Stimulated activated CD4-positive, alpha-beta T cell treated with anti-CD3 and anti-CD28 coated beads, Interleukin-2, amount 100 ng/mL, for 24 hours (primary cell): ENCODE measurements at regions not wholly inside any gene's neighbourhood (a gene's known extent, or its start where the extent isn't known, plus 50 kb on each side); places are given as distances from the start of the nearest gene placed in this dataset.
"Not testable (repeated sequence)": the region's sequence is repeated elsewhere in the genome, so short reads cannot be mapped to it uniquely, and the experiment has no call there.

Experiments
- DNase-seq, 2 donors: peaks; one replicate each; pipeline ENCODE4 v3.0.0-alpha.2; 2020

DNA sequence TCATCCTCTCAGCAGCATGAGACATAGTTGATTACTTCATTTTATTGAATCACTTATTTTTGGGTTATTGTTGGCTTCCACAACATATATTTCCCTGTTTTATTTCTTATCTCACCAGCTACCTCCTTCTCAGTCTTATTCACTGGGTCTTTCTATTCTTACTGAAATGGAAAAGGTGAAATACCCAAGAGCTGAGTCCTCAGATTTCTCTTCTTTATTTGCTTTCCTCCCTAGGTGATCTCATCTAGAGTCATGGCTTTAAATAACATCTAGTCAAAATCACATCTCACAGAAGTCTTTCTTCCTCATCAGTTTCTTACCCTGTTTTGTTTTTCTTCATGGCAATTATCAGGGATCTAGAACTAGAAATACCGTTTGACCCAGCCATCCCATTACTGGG, 105.0 kb upstream of the RBBP8 start:
- DNase-seq = no peak

DNA sequence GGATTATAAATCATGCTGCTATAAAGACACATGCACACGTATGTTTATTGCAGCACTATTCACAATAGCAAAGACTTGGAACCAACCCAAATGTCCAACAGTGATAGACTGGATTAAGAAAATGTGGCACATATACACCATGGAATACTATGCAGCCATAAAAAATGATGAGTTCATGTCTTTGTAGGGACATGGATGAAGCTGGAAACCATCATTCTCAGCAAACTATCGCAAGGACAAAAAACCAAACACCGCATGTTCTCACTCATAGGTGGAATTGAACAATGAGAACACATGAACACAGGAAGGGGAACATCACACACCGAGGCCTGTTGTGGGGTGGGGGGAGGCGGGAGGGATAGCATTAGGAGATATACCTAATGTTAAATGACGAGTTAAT, 104.5 kb upstream of the RBBP8 start:
- not testable (repeated sequence) for DNase-seq

DNA sequence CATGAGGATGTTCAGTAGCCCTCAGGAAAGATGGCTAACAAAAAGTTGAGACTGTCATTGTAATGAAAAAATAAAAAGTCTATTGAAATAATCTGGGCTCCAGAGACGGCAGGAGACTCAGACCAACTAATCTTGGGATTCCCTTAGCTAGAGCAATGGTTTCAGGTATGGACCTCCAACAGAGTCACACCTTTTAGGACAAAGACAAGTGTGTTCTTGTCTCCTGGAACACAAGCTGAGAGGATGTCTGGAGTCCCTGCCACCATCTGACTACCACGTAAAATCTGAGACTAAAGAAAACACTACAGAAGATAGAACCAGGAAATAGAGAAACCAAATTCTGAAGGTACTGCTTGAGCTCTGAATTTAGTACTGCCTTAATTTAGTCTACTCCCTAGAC, 103.3 kb upstream of the RBBP8 start:
- no peak for DNase-seq

DNA sequence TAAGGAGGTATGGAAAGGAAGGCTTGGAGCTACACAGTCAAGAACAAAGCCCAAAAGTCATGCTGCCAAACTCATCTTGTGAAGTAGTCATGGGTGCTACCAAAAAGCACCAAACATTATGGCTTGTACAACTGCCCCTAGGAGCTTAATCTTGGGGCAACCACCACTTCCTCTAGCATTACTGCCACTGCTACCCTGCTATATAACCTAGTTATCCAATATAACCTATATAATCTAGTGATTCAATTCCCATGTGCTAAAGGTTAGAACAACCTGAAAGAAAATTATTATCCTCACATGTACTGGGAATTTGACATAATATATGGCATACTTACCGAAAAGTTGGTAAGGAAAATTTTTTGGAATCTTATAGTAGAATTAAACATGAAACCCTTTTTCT, 102.6 kb upstream of the RBBP8 start:
- DNase-seq = no peak

DNA sequence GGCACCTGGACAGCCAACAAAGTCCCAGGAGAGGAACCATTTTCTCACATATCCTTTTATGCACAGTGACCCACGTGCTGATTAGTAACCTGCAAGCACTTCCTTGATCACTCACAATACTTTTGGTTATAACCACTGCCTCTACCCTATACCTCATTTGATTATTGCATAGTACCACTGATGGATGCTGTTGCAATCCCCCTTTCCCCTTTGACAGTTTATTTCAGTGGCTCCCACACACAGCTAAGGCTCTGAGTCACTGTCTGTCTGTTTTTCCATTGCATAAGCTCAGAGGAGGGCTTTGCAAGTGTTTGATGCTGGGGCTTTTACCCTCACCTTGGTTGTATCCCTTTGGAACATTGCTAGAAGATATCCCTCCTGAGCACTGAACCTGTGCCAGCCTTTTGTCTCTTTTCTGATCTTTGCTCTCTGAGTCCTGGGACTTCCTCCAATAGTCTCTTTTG, 101.7 kb upstream of the RBBP8 start:
- no peak for DNase-seq

DNA sequence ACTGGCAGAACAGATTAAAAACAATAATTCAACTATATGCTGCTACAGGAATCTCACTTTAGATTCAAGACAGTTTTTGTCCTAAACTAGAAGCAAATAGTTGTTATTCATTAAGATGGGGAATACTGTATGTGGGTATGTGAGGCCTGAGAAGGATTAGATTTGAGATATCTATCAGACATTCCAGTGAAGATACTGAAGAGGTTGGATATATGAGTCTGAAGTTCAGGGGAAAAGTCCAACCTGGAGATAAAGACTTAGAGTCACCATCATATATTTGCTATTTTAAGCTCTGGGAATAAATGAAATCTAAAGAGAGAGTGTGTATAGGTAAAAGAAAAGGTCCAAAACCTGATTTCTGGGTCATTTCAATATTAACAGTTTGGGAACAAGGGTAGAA, 96.2 kb upstream of the RBBP8 start:
- DNase-seq = no peak

DNA sequence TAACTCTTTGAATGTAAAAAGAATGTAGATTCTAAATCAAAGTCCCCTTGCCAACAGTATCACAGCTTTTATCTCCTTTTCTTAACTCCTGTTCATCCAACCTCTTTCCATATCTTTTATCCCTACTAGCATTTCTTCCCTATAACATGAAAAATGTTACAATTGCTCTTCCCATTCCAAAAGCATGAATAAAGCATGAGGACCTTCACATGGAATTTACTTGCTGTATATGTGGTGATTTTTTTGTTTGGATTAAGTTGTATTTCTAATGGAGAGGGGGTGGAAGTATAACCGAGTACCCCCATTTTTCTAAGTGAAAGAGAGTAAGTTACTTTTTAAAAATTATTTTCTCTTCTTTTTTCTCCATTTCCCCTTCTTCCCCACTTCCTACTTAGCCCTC, 94.9 kb upstream of the RBBP8 start:
- no peak for DNase-seq

DNA sequence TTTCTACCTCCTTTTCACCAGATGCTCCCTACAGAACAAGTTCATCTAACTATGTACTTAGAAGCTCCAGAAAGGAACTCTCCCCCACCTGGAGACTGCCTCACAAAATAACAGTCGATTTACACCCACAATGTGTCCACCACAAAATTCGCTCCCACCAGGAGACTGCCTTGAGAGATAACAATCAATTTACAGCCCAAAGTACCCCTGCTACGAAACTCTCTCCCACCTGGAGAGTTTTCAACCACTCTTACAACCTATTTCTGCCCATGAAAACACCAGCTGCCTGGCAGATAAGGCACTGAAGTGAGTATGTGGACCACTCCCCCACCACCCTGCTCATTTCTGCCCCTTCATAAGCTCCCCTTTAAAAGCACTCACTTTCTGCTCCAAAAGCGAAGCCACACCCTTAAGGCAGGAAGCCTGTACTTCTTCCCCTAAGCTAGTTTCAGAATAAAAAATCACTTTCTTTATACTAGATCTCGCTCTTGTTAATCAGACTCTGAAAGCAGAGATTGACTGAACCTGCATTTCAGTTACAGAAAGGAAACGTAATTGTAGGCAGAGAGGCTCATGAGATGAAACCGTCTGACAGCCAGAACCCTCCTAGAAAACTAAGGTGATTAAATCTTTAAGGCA, 94.4 kb upstream of the RBBP8 start:
- peak in 1 of 2 donors; percentile 4 for DNase-seq

DNA sequence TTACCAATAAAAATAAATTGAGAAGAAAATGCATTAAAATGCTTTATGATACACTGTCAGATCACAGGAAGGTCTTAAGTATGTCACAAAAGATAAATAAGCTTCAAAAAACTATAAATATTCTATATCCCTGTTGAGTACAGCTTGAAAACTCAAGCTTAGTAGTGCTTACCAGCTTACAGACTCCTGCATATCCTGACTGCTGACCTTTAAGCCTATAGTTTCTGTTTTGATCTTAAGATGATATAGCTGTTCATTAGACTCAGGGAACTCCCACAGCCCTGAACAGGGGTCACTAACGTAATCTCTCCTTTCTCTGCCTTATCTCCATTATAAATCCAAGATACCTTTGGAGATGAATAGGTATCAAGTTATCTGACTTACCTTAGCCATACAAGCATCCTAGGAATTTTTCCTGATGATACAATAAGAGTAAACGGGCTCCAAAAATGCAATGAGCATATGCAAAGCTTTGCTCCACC, 93.7 kb upstream of the RBBP8 start:
- no peak for DNase-seq

DNA sequence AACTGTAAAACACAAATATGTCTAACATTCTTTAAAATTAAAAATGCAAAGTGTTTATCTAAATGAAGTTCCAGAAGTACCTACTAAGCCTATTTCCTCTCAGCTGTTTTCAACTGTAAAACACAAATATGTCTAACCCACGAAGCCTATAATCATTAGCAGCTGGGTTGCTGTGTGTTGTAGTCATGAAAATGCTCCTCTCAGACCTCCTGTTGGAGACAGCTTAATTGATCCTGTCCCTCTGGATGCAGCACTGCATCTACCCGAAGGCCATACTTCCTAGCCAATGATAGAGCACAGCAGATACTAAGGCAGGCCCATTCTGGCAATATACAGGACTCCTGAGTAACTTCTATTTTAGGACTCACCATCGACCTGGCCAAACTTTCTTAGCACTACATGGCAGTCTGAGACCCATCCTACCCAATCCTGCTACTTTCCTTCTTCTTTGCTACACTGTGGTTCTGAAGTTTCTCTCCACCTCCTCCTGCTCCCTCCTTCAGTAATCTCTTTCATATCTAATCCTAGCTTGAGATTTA, 92.5 kb upstream of the RBBP8 start:
- DNase-seq = no peak

DNA sequence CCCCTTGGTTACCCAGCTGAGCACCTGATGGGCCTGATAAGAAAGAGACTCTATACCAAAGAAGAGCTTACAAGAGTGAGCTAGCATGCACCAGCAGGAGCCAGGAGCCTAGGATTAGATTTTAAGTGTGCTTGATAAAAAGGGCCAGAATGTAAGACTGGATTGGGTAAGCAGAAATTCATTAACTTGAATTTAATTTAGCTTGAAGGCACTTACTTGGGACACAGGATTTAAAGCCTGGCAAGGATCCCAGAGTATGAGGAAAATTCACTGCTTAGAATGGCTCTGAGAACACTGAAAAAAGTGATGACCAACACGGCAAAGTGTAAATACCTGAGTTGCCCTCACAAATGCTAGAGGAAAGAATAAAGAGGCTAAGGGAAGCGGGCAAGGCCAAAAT, 91.3 kb upstream of the RBBP8 start:
- no peak for DNase-seq

DNA sequence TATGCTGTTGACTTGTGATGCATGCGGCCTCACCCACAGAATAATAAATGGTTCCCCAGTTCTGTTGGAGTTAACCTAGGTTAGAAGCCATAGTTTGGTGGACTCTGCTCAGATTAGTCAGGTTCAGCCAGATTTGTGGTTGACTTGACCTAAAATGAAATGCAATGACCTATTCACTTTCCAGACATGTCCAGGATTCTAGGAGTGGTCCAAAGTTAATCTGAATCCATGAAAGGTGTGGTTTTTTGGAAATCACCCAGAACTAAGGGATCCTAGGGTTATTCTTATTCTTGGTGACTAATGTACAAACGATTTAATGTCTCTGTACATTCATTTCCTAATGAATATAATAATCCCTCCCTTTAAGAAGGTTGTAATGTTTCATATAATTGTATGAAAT, 88.9 kb upstream of the RBBP8 start:
- DNase-seq = no peak

DNA sequence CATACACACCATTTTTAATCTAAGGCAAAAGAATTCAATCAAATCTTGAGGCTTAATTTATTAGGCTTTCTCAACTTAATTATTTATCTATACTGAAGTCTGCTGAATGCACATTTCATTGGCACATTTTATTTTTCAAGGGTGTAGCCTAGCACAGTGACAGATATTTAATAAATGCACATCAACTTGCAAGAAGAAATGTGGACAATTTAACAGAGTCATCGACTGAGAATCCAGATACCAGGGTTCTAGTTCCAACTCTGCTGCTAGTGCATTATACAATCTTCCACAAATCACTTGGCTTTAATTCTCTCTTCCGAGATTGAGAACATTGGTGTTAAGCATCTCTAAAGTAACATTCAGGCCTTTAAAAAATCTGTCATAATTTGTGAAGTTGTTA, 88.5 kb upstream of the RBBP8 start:
- DNase-seq = no peak

DNA sequence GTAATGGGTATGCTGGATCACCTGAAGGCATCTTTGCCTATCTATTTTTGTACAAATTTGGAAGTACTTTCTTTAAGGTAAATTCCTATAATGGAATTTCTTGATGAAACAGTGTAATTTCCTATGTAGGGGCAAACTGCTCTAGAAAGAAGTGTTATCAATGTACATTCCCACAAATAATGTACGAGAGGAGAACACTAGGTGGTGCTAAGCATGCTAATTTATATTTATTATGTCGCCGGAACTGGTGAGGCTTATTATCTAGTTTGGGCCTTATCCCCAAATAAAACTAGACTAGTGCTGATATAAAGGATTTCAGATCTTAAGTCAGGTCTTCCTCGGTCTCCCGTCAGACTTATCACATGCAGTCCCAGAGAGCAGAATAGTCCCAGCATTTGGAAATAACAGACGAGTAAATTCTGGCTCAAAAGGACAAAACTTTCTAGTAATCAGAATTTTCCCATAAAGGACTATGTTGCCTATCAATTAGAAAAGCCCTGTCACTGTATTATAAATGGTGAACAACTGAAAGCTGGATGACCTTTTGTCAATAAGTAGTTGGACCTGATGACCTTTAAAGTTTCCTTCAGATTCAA, 86.9 kb upstream of the RBBP8 start:
- DNase-seq = no peak

DNA sequence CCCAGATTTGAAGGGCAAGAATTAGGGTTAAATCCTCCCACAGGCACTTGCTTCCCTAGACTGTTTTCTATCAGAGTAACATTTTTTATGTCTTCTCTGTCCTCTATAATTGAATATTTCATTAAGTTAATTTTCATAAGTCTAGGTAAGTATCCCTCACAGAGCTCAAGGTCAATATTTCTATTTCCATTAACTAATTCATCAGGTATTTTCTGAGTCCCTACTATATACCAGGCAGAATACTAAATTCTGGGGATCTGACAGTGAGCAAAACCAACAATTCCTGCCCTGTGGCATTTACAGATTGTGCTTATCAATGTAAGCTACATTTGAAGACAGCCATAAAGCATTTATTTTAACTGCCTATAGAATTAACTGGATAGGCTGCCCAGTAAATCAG, 86.4 kb upstream of the RBBP8 start:
- DNase-seq = no peak

DNA sequence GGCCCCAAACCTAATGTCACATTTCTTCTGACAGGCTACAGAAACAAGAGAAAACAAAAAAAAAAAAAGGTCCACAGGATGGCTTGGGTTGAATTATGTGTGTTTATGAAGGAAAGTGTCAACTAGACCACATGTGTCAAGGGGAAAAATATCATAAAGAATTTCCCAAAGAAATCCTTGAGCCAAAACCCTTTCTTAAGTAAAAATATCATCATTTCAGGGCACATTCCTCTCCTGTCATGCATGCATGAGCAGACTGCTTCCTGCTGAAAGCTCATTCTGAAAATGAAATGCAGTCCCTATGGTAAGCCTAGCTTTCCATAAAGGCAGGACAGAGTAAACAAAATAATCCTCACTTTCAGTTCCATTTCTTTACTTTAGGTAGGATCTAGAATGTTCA, 85.7 kb upstream of the RBBP8 start:
- no peak for DNase-seq

DNA sequence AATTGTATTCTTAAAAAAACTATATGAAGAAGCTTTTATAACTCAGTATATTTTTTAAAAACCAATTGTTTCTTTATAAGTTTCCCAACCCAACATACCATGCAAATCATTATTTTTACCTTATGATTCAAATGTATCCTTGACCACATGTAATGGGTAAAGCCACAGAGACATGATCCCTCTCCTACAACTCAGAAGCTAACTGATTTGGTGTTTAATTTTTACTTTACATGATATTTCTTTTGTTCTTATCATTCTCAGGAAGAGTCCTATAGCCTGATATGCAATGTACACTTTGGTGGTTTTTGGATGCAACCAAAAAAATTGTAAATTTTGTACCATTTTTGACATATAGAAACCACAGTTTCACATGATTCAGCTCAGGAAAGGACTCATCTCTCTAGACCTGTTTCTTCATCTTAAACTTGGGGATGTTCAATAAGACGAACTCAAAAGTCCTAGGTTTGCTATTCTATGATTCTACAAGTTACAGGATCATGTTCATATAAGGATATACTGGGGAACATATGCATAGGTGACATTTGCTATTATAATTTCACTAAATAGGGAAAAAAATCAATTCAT, 85.2 kb upstream of the RBBP8 start:
- no peak for DNase-seq

DNA sequence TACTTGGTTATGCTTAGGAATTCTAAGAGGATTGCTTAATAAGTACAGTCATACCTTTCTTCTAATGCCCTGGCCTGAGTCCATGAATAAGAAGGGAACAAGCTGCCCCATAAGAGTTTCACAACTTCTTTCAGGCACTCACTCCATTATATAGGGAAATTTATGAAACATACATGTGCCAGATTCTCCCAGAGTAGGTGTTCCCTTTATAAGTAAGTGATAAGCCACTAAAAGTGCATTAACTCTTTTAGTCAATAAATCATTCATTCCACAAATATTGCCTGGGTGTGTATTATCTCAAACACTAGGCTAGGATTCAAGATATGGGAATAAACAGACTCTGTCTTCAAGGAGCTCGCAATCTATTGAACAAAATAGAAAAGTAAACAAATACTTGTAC, 84.5 kb upstream of the RBBP8 start:
- no peak for DNase-seq

DNA sequence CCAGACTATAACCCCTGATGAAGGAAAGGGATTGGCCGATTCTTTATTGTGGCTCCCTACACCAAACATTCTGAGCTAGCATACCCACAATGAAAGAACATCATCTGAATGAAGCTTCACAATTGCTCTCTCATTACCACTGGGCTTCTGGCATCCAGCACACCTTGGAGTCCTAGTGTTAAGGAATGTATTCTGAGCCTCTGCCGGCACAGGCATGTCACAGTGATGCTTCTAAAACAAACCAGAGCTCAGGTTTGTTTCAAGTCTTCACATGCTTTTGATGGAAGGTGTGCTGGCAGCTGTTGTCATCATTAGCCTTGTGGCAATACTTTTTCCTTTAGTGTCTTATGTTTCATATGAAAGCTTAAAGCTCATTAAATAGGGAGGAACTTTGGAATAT, 76.3 kb upstream of the RBBP8 start:
- DNase-seq = no peak

DNA sequence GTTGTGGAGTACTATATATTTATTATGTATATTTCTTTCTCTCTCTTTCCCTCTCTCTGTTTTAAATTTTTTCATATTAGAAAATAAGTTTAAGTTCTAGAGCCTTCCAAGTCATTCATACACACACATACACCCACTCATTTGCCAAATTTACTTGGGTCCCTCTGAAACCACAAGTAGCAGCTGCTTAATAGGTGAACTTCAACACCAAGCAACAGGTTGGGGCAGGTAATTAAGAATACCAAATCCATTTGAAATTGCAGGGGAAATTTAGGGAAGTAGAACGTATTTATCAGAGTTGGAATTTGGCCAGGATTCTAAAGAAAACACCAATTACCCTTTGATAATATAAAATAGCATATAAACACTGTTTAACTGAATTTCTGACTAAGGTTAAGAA, 75.0 kb upstream of the RBBP8 start:
- no peak for DNase-seq

DNA sequence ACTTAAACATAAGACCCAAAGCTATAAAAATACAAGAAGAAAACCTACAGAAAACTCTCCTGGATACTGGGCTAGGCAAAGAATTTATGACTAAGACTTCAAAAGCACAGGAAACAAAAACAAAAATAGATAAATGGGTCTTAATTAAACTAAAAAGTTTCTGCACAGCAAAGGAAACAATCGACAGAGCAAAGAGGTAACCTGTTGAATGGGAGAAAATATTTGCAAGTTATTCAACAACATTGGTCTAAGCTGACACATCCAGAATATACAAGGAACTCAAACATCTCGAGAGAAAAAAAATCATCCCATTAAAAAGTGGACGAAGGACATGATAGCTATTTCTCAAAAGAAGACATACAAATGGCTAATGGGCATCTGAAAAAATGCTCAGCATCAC, 72.3 kb upstream of the RBBP8 start:
- DNase-seq = no peak

DNA sequence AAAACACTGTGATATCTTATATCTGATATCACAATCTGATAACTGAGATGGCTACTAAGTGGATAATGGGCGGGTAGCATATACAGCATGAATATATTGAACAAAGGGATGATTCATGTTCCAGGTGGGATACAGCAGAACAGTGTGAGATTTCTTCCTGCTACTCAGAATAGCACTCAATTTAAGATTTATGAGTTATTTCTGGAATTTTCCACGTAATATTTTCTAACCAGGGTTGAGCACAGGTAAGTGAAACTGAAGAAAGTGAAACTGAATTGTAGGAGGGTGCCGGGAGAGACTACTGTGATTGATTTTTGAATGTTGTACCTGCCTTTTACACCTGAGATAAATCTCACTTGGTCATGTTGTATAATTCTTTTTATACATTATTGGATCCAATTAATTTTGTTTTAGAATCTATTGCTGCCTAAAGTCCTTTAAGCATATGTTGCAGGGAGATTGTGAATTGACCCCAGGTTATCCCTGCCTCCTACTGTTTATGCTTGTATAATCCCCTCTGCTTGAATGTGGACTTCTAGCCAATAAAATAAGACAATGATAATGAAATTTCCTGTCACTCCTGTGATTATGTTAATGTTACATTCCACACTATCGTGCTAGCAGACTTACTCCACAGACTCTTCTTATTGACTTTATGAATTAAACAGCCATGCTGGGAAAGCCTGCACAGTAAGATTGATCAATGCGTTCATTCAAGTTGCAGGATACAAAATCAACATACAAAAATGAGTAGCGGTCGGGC, 67.6 kb upstream of the RBBP8 start:
- no peak for DNase-seq

DNA sequence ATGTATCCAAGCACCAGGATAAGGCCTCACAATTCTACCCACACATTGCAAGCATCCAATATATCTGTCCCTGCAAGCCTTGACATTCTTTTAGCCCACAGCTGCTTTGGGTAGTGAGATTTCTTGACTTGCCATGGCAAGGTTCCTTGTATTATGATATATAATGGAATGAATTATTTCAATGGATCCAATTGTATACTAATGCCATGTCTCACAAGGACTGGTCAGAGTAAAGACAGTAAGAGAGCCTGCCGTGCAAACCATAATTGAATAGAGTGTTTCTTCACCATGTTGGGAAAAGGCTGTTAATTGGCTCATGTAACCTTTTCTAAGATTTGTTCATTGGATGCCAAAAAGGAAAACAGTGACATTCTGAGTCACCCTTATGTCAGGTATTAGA, 64.3 kb upstream of the RBBP8 start:
- no peak for DNase-seq
